ENCODE measurements at regions not wholly inside any gene's neighbourhood (a gene's known extent, or its start where the extent isn't known, plus 50 kb on each side); places are given as distances from the start of the nearest gene placed in this dataset.

- H2AFZ ChIP-seq (ENCODE audit: low read depth, low read length), result no peak overlapping the region
- H3K9me2 ChIP-seq (ENCODE audit: insufficient read depth, low read length), result no peaks in the 10 kb centered on the region
- no peak overlapping the region for H3K27ac ChIP-seq (ENCODE audit: low read length)
- H3K79me2 ChIP-seq (replicated peaks; ENCODE audit: insufficient read depth, low read length), result no peaks in the 10 kb centered on the region
- H3K4me2 ChIP-seq (ENCODE audit: low read length), result no peak overlapping the region
- TF ChIP-seq EP300 (conservative IDR thresholded peaks at IDR 0.05; ENCODE audit: poor library complexity, severe bottlenecking), result no peak
- no peak for TF ChIP-seq EZH2 (IDR thresholded peaks at IDR 0.05; ENCODE audit: borderline replicate concordance, insufficient read depth, low read length, poor library complexity, severe bottlenecking)
- TF ChIP-seq SMC3 (conservative IDR thresholded peaks at IDR 0.05; ENCODE audit: poor library complexity), result no peak
- no peak for TF ChIP-seq MXI1 (conservative IDR thresholded peaks at IDR 0.05; ENCODE audit: poor library complexity, severe bottlenecking)
- TF ChIP-seq REST (IDR thresholded peaks at IDR 0.05; ENCODE audit: borderline replicate concordance), result no peak
- TF ChIP-seq RAD21 (conservative IDR thresholded peaks at IDR 0.05), result no peak
- no peak for TF ChIP-seq POLR2AphosphoS5 (IDR thresholded peaks at IDR 0.05)
- no peaks in the 10 kb centered on the region for H4K20me1 ChIP-seq (ENCODE audit: insufficient read depth)
- no peaks in the 10 kb centered on the region for H3F3A ChIP-seq (ENCODE audit: insufficient read depth, low read length, poor library complexity, severe bottlenecking)
- no peaks in the 10 kb centered on the region for H3K36me3 ChIP-seq (ENCODE audit: insufficient read depth, low read length)
- H3K4me3 ChIP-seq (ENCODE audit: low read length), result no peak overlapping the region
- H3K9me3 ChIP-seq (ENCODE audit: low read length), result no peaks in the 10 kb centered on the region
- no peaks in the 10 kb centered on the region for H3K27me3 ChIP-seq (ENCODE audit: insufficient read depth, low read depth, low read length)
- H3K9ac ChIP-seq (ENCODE audit: low read length), result no peak overlapping the region
Measured at GRCh38 chr10:121182219-121182618, 331.1 kb downstream of the WDR11 start.

GRCh38 chr10:121183236-121183635 lies 332.1 kb downstream of the WDR11 start:
- H2AFZ ChIP-seq (ENCODE audit: low read depth, low read length), result no peak overlapping the region
- no peak overlapping the region for H3K4me2 ChIP-seq (ENCODE audit: low read length)
- H3F3A ChIP-seq (ENCODE audit: insufficient read depth, low read length, poor library complexity, severe bottlenecking), result no peaks in the 10 kb centered on the region
- no peaks in the 10 kb centered on the region for H3K36me3 ChIP-seq (ENCODE audit: insufficient read depth, low read length)
- H3K27me3 ChIP-seq (ENCODE audit: insufficient read depth, low read depth, low read length), result no peaks in the 10 kb centered on the region
- H3K9me3 ChIP-seq (ENCODE audit: low read length), result no peaks in the 10 kb centered on the region
- no peaks in the 10 kb centered on the region for H3K79me2 ChIP-seq (replicated peaks; ENCODE audit: insufficient read depth, low read length)
- H3K9ac ChIP-seq (ENCODE audit: low read length), result no peak overlapping the region
- no peaks in the 10 kb centered on the region for H3K9me2 ChIP-seq (ENCODE audit: insufficient read depth, low read length)
- H3K4me3 ChIP-seq (ENCODE audit: low read length), result no peak overlapping the region
- no peak overlapping the region for H3K27ac ChIP-seq (ENCODE audit: low read length)
- TF ChIP-seq MXI1 (conservative IDR thresholded peaks at IDR 0.05; ENCODE audit: poor library complexity, severe bottlenecking) (no peak), EP300 (conservative IDR thresholded peaks at IDR 0.05; ENCODE audit: poor library complexity, severe bottlenecking) (no peak), SMC3 (conservative IDR thresholded peaks at IDR 0.05; ENCODE audit: poor library complexity) (no peak), EZH2 (IDR thresholded peaks at IDR 0.05; ENCODE audit: borderline replicate concordance, insufficient read depth, low read length, poor library complexity, severe bottlenecking) (no peak), REST (IDR thresholded peaks at IDR 0.05; ENCODE audit: borderline replicate concordance) (no peak), CTCF (IDR thresholded peaks at IDR 0.05; ENCODE audit: poor library complexity, severe bottlenecking) (no peak), TAF1 (IDR thresholded peaks at IDR 0.05; ENCODE audit: low read depth) (no peak), RAD21 (conservative IDR thresholded peaks at IDR 0.05) (no peak), POLR2AphosphoS5 (IDR thresholded peaks at IDR 0.05) (no peak)
- H4K20me1 ChIP-seq (ENCODE audit: insufficient read depth), result no peaks in the 10 kb centered on the region
